ENCODE measurements at regions not wholly inside any gene's neighbourhood (a gene's known extent, or its start where the extent isn't known, plus 50 kb on each side); places are given as distances from the start of the nearest gene placed in this dataset.

- no peak for DNase-seq
These were observed 1961.9 kb upstream of the ADGRL3 start for GRCh38 chr4:59238212-59238611.

GRCh38 chr4:59240011-59240410 lies 1960.1 kb upstream of the ADGRL3 start:
- DNase-seq = no peak

- DNase-seq = no peak
These were observed 1957.1 kb upstream of the ADGRL3 start for GRCh38 chr4:59243038-59243437.

- DNase-seq = no peak
These were observed 1953.1 kb upstream of the ADGRL3 start for GRCh38 chr4:59247032-59247431.

GRCh38 chr4:59248313-59248712 lies 1951.8 kb upstream of the ADGRL3 start:
- DNase-seq = no peak

GRCh38 chr4:59249110-59249509 lies 1951.0 kb upstream of the ADGRL3 start:
- DNase-seq = no peak

GRCh38 chr4:59258002-59258401 lies 1942.1 kb upstream of the ADGRL3 start:
- no peak for DNase-seq

GRCh38 chr4:59307609-59308008 lies 1892.5 kb upstream of the ADGRL3 start:
- DNase-seq = no peak

GRCh38 chr4:59314637-59315036 lies 1885.5 kb upstream of the ADGRL3 start:
- DNase-seq = no peak

GRCh38 chr4:59339631-59340030 lies 1860.5 kb upstream of the ADGRL3 start:
- DNase-seq = no peak

- no peak for DNase-seq
These were observed 1858.6 kb upstream of the ADGRL3 start for GRCh38 chr4:59341506-59341905.

- no peak for DNase-seq
These were observed 1851.2 kb upstream of the ADGRL3 start for GRCh38 chr4:59348949-59349348.

GRCh38 chr4:59369229-59369628 lies 1830.9 kb upstream of the ADGRL3 start:
- no peak for DNase-seq

GRCh38 chr4:59374416-59374815 lies 1825.7 kb upstream of the ADGRL3 start:
- DNase-seq = no peak

GRCh38 chr4:59380841-59381366 lies 1819.2 kb upstream of the ADGRL3 start:
- no peak for DNase-seq

- no peak for DNase-seq
These were observed 1818.5 kb upstream of the ADGRL3 start for GRCh38 chr4:59381591-59381990.

- DNase-seq = no peak
These were observed 1812.1 kb upstream of the ADGRL3 start for GRCh38 chr4:59387759-59388758.

- DNase-seq = no peak
These were observed 1806.3 kb upstream of the ADGRL3 start for GRCh38 chr4:59393780-59394179.

GRCh38 chr4:59400334-59400733 lies 1799.8 kb upstream of the ADGRL3 start:
- DNase-seq = no peak

GRCh38 chr4:59409647-59410046 lies 1790.5 kb upstream of the ADGRL3 start:
- no peak for DNase-seq

- no peak for DNase-seq
These were observed 1787.4 kb upstream of the ADGRL3 start for GRCh38 chr4:59412739-59413138.

GRCh38 chr4:59455751-59456150 lies 1744.4 kb upstream of the ADGRL3 start:
- DNase-seq = no peak

GRCh38 chr4:59457576-59457975 lies 1742.5 kb upstream of the ADGRL3 start:
- no peak for DNase-seq
